MM.1S (cell line): ENCODE measurements at regions not wholly inside any gene's neighbourhood (a gene's known extent, or its start where the extent isn't known, plus 50 kb on each side); places are given as distances from the start of the nearest gene placed in this dataset.

Source experiments
- EZH2 ChIP-seq: fragments of 300-600 bp; sonication (generic); optimal IDR thresholded peaks from 2 replicates; pipeline ENCODE3; 2017; ENCODE audit warnings: low read depth, mild to moderate bottlenecking, antibody characterized with exemption, low read length, mixed read lengths
- TF ChIP-seq, protein P1 (sequence below): fragments of 300-600 bp; sonication (generic); IDR thresholded peaks from 2 replicates; pipeline ENCODE4 v1.5.1; 2016; ENCODE audit warnings: antibody characterized with exemption, low read length, mixed read lengths

DNA sequence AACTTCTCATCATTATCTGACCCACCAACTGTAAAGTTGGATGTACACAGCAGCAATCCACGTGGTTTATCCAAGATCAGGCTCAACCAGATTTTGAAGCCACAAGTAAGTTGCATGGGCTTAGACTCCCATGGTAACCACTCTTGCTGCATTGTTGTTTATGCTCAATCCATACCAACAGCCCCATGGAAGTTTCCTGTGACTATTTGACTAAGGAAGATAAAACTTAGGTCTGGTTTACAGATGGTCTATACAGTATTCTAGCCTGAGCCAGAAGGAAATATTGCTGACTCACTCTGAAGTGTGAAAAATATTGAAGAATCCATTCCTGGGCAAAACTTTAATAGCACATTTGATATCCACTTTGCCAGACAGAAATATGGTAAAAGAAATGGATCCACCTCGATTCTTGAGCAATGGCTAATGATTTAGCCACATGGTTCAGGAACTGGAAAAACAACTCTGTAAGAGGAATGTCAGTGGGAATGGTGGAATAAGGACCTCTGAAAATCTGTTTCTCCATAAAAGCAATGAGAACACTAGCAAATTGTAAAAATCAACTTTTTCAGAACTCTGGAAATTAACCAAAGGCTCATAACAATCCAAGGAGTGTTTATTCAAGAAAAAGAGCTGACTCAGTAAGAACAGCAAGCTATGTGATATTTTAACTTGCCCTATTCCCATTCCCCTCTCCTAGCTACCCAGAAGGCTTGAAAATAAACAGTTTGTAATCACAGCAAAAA lies 162.9 kb upstream of the STT3B start:
- TF ChIP-seq, protein P1, sequence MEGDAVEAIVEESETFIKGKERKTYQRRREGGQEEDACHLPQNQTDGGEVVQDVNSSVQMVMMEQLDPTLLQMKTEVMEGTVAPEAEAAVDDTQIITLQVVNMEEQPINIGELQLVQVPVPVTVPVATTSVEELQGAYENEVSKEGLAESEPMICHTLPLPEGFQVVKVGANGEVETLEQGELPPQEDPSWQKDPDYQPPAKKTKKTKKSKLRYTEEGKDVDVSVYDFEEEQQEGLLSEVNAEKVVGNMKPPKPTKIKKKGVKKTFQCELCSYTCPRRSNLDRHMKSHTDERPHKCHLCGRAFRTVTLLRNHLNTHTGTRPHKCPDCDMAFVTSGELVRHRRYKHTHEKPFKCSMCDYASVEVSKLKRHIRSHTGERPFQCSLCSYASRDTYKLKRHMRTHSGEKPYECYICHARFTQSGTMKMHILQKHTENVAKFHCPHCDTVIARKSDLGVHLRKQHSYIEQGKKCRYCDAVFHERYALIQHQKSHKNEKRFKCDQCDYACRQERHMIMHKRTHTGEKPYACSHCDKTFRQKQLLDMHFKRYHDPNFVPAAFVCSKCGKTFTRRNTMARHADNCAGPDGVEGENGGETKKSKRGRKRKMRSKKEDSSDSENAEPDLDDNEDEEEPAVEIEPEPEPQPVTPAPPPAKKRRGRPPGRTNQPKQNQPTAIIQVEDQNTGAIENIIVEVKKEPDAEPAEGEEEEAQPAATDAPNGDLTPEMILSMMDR, result no peak
- TF ChIP-seq EZH2, result no peak
